ENCODE measurements at regions not wholly inside any gene's neighbourhood (a gene's known extent, or its start where the extent isn't known, plus 50 kb on each side); places are given as distances from the start of the nearest gene placed in this dataset.

DNA sequence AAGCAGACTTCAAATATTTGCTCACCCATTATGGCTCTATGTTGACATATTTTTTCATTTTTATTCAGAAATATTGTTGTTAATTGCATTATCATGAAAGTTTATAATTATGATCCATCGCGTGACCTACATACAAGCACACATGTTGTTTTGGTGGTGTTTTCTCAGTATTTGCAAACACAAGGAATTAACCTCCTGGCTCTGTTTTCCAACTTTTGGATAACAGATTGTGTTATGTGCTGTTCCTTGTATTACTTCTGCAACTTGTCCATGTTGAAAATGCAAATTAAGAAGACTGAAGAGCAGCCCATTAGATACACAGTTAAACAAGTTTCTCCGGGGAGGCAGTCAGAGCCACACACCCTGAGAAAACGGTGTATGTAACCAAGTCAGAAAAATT is 201.2 kb downstream of the SEC23A start:
- no peak for DNase-seq (ENCODE audit: low read depth)

- no peak for DNase-seq (ENCODE audit: low read depth)
These were observed 202.1 kb downstream of the SEC23A start for GRCh38 chr14:38900887-38901286.

DNA sequence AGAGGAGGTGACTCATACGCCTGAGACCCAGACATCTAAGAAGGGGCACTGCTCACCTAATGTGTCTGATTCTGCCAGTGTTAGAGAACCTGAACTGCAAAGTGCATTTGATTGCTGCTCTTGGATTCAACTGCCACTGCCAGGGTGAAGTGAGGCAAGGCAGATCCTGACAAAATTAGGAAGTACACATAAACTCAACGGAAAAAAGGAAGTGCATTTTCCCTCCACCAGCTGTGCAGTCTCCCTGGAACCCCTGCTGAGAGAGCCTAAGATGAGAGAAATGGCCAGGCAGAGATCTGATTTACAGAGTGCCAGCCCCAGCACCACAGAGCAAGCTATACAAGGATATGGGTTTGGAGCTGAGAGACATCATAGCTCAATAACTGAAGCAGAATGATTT is 215.3 kb downstream of the SEC23A start:
- no peak for DNase-seq (ENCODE audit: low read depth)

DNA sequence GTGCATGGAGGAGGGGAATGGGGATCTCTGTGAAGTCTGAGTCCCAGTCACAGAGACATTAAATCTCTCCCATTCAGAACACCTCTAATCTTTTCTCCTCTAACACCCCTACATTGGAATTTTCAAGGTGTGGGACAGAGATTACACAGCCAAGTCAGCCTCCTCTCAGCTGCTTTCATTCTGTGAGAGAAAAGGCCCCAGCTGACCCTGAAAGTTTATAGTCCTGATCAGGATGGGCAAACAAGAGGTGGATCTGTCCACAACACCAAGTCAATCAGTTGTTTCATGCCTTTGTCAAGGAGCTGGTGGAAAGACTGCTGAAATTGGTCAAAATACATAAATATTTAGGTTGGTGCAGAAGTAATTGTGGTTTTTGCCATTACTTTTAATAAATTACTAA is 218.9 kb downstream of the SEC23A start:
- DNase-seq (ENCODE audit: low read depth), result no peak

GRCh38 chr14:38883127-38883526 is 219.9 kb downstream of the SEC23A start:
- DNase-seq (ENCODE audit: low read depth), result no peak

DNA sequence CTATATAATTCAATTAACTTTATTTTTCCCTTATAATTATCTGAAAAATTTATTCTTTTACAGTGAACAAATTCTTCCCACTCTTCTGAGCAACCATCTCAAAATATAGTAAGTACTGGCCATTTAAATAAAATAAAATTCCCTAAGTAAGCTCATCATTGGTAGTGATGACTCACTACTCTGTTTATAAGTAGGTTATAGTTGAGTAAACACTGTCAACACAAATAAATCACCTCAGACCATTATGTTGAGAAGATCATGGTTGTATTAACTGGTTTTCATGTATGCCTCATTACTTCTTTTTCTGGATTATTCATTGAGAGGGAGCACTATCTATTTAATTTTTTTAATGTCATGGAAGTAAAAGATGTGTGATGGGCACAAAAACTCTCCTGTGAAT is 220.5 kb downstream of the SEC23A start:
- DNase-seq (ENCODE audit: low read depth), result no peak

DNA sequence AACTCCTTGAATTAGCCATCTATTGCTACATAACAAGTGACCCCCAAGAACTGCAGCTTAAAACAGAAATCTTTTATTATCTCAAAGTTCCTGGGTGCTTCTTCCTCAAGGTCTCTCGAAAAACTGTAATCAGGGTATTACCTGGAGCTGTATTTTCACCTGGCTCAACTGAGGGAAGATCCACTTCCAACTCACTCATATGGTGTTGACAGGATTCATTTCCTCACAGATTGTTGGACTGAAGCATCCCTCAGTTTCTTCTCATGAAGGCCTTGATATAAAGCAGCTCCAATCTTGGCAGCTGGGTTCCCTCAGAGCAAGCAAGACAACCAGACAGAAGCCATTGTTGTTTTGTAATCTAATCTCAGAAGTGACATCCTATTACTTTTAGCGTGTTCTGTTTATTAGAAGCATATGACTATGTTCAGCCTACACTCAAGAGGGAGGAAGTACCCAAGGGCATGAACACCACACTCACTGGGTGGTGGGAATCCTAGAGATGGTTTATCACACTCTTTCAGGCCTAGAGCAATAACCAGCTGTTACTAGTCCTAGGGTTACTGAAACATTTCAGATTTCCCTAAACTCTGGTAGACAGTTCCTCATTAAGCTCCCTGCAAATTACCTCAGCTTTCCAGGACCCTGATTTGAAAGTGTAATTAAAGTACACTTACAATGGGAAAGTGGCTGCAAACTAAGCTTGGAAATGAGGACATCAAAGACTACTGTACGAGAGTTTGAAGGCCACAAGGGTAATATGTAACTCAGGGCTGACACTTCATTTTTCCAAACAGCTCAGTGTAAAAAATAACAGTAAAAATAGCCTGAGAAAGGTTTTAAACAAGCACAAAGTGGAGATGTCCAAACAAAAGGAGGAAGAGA is 222.2 kb downstream of the SEC23A start:
- no peak for DNase-seq (ENCODE audit: low read depth)

DNA sequence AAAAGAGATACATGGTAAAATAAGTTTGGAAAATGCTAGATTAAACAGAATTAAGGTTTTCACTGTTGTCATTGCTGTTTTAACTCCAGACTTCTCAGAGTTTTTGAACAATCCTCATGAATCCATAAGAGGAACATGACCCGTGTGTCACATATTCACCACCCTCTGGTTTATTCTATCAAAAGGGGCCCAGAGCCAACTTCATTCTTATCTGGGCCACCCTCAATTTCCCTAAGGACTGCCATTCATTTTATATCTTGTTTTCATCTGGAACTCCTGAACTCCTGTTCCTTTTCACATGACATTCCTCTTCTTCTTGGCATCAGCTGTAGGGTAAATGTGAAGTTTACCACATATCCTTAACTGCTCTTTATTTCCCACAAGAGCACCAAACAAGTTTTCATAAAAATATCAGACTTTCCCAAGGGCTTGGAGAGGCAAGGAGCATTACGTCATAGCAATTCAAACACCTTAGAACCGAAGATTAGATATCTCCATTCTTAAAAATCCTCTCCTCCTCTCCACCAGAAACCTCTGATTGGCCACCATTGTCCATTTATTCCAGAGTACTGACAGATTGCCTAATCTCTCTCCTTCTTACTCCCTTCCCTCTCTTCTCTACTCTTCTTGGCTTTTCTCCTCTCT is 225.2 kb downstream of the SEC23A start:
- no peak for DNase-seq (ENCODE audit: low read depth)

DNA sequence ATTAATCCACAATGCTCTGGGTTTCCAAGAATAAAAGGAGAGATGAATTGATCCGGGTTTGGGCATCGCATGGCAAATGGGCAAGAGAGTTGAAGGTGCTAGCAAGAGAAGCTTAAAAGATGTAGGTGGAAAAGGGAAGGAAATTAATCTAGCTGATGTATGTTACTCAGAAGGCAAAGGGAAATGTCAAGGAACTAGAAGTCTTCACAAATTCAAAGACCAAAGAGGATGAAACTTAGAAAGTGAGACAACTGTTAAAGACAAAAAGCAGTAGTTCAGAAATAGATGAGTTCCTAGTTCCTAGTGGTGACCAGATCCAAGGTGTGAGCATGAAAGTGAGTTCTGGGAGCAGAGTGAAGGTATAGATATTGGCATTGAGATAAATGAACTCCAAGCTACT is 228.3 kb downstream of the SEC23A start:
- no peak for DNase-seq (ENCODE audit: low read depth)

GRCh38 chr14:38873941-38874612 is 229.0 kb downstream of the SEC23A start:
- DNase-seq (ENCODE audit: low read depth), result no peak

GRCh38 chr14:38870296-38870836 is 232.7 kb downstream of the SEC23A start:
- no peak for DNase-seq (ENCODE audit: low read depth)

GRCh38 chr14:38868399-38869290 is 234.4 kb downstream of the SEC23A start:
- no peak for DNase-seq (ENCODE audit: low read depth)

DNA sequence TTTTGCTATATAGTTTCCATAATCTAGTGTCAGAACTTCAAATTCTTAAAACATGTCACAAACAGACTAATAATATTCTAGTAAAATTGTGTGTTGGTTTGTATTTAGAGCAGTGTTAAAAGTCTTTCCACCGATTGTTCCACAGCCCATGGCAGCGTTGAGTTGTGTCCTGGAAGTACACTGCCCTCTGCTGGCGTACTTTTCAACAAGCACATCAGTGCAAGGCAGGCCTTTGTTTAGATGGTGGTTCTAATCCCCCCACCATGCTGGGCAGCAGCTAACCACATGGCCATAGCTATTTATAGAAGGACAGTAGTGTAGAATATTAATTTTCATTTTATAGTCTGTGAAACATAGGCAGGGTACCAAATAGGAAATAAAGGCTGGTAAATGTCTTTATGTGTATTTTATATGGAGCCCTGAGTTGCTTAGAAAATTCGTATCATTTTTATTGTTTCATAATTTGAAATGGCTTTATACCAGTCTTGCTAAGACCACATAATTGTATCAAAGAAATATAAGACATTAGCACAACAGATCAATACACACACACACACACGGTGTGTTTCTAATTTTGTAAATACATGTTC is 235.4 kb downstream of the SEC23A start:
- peak; percentile 40 for DNase-seq (ENCODE audit: low read depth)

DNA sequence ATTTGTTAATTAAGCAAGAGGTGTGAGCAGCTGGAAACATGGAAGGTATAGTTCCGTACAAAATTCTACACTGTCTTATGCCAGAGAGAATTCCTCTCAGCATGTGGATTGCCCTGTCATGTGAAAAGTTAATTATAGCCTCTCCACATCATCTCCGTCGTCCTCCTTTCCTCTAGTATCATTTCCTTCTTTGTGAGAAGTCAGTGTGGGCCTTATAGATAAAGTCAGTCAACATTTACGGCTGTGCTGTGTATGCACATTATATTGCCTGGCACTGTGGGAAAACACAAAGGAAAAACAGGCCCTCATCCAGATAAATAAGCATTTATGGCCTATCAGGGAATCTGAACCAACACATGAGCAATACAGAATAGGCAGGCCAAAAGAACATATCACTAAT is 236.6 kb downstream of the SEC23A start:
- DNase-seq (ENCODE audit: low read depth), result no peak

DNA sequence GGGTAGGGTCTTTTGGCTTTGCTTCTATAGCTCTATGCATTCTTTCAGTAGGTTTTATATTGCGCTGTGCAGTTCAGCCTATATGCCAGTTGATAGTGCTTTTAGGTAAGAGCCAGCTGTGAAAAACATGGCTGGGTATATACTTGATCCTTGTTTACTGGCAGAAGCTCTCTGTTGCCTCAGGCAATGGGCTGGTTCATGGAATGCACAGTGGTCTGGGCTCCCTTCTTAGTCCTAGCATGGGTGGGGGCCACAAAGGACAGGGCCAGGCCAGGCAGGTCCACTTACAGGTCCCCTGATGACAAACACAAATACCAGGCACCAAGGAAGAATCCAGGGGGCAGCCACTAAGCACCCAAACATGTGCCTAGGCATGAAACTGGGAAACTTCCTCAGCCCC is 240.7 kb downstream of the SEC23A start:
- no peak for DNase-seq (ENCODE audit: low read depth)

GRCh38 chr14:38860530-38860929 is 242.5 kb downstream of the SEC23A start:
- DNase-seq (ENCODE audit: low read depth), result no peak

DNA sequence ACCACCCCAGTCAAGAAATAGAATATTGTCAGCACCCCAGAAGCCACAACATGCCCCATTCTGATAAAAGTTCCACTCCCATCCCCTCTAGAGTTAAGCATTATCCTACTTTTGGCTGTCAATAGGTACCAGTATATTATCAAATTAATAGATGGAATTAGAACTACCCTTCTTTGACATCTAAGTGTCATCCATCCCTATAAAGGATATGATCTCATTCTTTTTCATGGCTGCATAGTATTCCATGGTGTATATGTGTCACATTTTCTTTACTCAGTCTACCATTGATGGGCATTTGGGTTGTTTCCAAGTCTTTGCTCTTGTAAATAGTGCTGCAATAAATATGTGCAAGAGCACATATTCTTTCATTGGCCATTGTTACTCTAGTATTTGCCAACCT is 246.2 kb downstream of the SEC23A start:
- DNase-seq (ENCODE audit: low read depth), result no peak

DNA sequence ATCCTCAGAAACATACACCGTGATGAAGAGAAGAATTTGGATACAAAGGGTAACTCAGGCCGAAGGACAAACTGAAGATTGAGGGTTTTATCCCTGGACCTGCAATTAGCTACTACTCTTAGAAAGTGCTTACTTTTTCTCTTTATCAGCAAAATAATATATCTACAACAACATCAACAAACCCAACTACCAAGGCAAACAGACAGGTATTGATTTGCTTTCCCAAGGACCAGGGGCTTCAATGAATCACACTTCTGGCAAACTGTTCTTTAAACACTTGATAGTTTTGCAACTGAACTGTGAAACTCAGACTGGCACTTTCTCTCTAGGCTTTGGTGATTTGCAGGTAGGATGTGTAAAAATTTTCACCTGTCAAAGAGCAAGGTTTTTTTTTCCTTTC is 247.5 kb downstream of the SEC23A start:
- DNase-seq (ENCODE audit: low read depth), result no peak

DNA sequence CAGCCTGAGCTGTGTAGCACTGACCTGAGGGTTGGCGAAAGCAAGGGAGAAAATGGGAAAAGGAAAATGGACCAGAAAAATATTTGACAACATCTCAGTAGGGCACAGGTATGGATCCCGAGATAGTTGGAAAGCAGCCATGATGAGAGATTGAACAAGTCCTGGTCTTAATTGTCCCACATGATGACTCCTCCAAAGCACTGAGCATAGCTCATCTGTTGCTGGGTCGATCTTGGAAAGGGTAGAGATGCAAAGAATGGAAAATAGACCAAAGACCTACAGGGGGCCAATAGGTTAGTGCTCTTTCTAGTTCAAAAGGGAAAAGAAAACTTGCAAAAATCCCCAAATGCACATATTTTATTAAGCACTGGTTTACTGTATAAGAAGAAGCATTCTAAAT is 251.9 kb downstream of the SEC23A start:
- DNase-seq (ENCODE audit: low read depth), result no peak

DNA sequence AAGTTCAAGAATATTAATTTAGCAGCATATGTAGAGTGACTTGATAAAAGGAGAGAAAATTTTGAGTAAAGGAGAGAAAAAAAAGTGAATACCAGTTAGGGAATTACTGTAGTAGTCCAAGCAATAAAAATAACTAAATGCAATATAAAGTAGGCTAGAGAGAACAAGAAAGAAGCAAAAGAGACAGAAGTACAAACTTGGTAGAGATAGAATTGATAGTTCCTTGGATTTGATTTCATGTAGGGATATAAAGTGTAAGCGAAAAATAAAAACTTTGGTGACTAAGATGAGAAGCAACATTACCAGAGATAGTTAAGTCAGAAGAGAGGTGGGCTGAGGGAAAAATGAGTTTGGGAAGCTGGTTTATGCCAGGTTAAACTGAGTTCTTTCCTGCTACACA is 252.4 kb downstream of the SEC23A start:
- DNase-seq (ENCODE audit: low read depth), result no peak

DNA sequence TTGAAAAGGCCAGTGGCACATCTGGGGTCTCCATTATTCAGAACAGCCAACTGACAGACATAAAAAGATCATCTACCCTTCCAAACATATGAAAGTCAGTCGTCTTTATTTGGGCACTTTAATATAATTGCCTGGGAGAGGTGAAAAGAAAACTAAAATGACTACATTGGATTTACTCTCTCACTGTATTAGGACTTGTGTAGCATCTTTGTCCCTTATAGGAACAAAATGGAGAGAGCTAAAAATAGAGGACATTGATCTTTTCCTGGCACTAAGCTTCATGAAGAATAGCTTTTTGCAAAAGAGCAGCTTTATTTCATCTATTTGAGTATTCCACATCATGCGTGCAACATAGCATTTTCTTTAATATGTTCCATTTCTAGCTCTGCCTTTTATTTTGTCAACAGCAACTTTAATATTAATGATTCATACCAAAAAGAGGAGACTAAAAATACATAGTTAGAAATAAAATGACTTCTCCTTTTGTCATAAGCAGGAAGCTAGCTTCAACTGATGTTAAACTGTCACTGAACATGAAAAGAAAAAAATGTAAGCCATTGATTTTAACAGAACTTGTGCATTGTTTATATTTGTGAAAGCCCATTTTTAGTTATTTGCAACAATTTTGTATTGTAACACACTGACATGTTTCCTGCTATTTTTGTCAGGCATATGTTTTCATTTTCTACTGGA is 254.6 kb downstream of the SEC23A start:
- DNase-seq (ENCODE audit: low read depth), result no peak

Measured in T follicular helper cell (primary cell).